H1 (cell line): ENCODE measurements at regions not wholly inside any gene's neighbourhood (a gene's known extent, or its start where the extent isn't known, plus 50 kb on each side); places are given as distances from the start of the nearest gene placed in this dataset.

Experiments used
- CTCF ChIA-PET: fragments of 300-600 bp; sonication (Branson Sonifier 250); formaldehyde crosslinking; loops from one replicate; lab custom pipeline; 2021; ENCODE audit not compliant: partially characterized antibody; lab: Charles Lee
- POLR2A ChIA-PET: fragments of 300-600 bp; sonication (Branson Sonifier 250); formaldehyde crosslinking; loops from one replicate; lab custom pipeline; 2021; ENCODE audit warnings: inconsistent platforms; ENCODE audit not compliant: partially characterized antibody; lab: Charles Lee
- DNase-seq, 2 experiments: peaks; one replicate each; pipeline versions ENCODE4 v3.0.0 to v3.0.0-alpha.2; 2010 to 2022; ENCODE audit warnings: low spot score in 2 of 2, low read depth in 1 of 2, mixed read lengths in 1 of 2
- FAIRE-seq: peaks from 2 replicates; lab custom pipeline; 2011; peaks lifted over from hg19 to GRCh38; lab: Jason Lieb, UNC
- H2AFZ ChIP-seq: 2 replicates; pipeline ENCODE4 v1.8.1; 2012; ENCODE audit warnings: low read length, inconsistent platforms
- H2AK5ac ChIP-seq: 2 replicates; pipeline ENCODE4 v1.6.1; 2013; ENCODE audit warnings: low read depth, low read length
- H2BK120ac ChIP-seq: replicated peaks from 2 replicates; pipeline ENCODE3; 2013; ENCODE audit warnings: low read depth, low read length, inconsistent platforms
- H2BK12ac ChIP-seq: 2 replicates; pipeline ENCODE4 v1.6.1; 2013; ENCODE audit warnings: low read depth, low read length
- H2BK15ac ChIP-seq: 2 replicates; pipeline ENCODE4 v1.6.1; 2013; ENCODE audit warnings: low read length
- H2BK20ac ChIP-seq: 2 replicates; pipeline ENCODE4 v1.6.1; 2013; ENCODE audit warnings: low read length
- H2BK5ac ChIP-seq: 2 replicates; pipeline ENCODE4 v1.6.1; 2013; ENCODE audit warnings: low read depth, low read length
- H3K14ac ChIP-seq: 2 replicates; pipeline ENCODE4 v1.6.1; 2013; ENCODE audit warnings: inconsistent platforms; ENCODE audit not compliant: insufficient read length
- H3K18ac ChIP-seq: 2 replicates; pipeline ENCODE4 v1.6.1; 2013; ENCODE audit warnings: low read length; ENCODE audit errors: extremely low read depth
- H3K23ac ChIP-seq: 2 replicates; pipeline ENCODE4 v1.6.1; 2013; ENCODE audit warnings: inconsistent platforms; ENCODE audit not compliant: insufficient read length
- H3K23me2 ChIP-seq: 2 replicates; pipeline ENCODE4 v1.6.1; 2013; ENCODE audit warnings: low read depth, low read length
- H3K27ac ChIP-seq: 2 replicates; pipeline ENCODE4 v1.6.1; 2011; ENCODE audit warnings: low read depth, low read length, inconsistent platforms
- H3K27me3 ChIP-seq, 4 experiments: replicated peaks in 1 of 4; 1 replicate in 1 of 4; 2 replicates in 3 of 4; pipeline versions ENCODE4 v1.6.1 to v1.8.1; 2011 to 2013; ENCODE audit warnings: low read length in 3 of 4, mild to moderate bottlenecking in 3 of 4, inconsistent platforms in 2 of 4, mixed read lengths in 2 of 4, moderate library complexity in 1 of 4; ENCODE audit not compliant: control insufficient read depth in 3 of 4, insufficient read depth in 3 of 4; ENCODE audit errors: extremely low read depth in 1 of 4
- H3K36me3 ChIP-seq, 4 experiments: 2 replicates each; pipeline versions ENCODE4 v1.6.1 to v1.8.1; 2011 to 2013; ENCODE audit warnings: mild to moderate bottlenecking in 4 of 4, low read length in 3 of 4, moderate library complexity in 2 of 4, control low read depth in 1 of 4, inconsistent platforms in 1 of 4; ENCODE audit not compliant: insufficient read depth in 4 of 4, control insufficient read depth in 2 of 4
- H3K4ac ChIP-seq: replicated peaks from 2 replicates; pipeline ENCODE3; 2013; ENCODE audit warnings: low read length, low read depth, mixed read lengths, inconsistent platforms; ENCODE audit not compliant: insufficient read length
- H3K4me1 ChIP-seq, 4 experiments: replicated peaks in 1 of 4; 1 replicate in 1 of 4; 2 replicates in 3 of 4; pipeline versions ENCODE4 v1.6.1 to v1.8.1; 2011 to 2013; ENCODE audit warnings: low read length in 3 of 4, inconsistent platforms in 2 of 4, mixed read lengths in 1 of 4; ENCODE audit not compliant: insufficient read depth in 4 of 4, control insufficient read depth in 3 of 4
- H3K4me2 ChIP-seq, 2 experiments: 2 replicates each; pipeline versions ENCODE4 v1.6.1 to v1.8.1; 2011 to 2013; ENCODE audit warnings: low read depth in 2 of 2, low read length in 2 of 2, control low read depth in 1 of 2, inconsistent platforms in 1 of 2, mild to moderate bottlenecking in 1 of 2; ENCODE audit not compliant: insufficient read depth in 1 of 2
- H3K4me3 ChIP-seq, 4 experiments: fragments of 200-600, 300-600 bp in 1 of 4; sonication (generic), shearing (Covaris generic), sonication (Bioruptor Twin) in 1 of 4; 2 replicates each; pipeline versions ENCODE4 v1.5.1 to v1.8.1; 2011 to 2016; ENCODE audit warnings: low read length in 4 of 4, low read depth in 3 of 4, control low read depth in 2 of 4, inconsistent platforms in 2 of 4, mild to moderate bottlenecking in 2 of 4, mixed read lengths in 1 of 4, moderate library complexity in 1 of 4; ENCODE audit not compliant: insufficient read depth in 2 of 4; ENCODE audit errors: extremely low read depth in 1 of 4
- H3K56ac ChIP-seq: replicated peaks from 2 replicates; pipeline ENCODE3; 2013; ENCODE audit warnings: low read depth, mild to moderate bottlenecking, mixed read lengths, low read length, inconsistent platforms; ENCODE audit not compliant: insufficient read length
- H3K79me1 ChIP-seq: 2 replicates; pipeline ENCODE4 v1.6.1; 2013; ENCODE audit warnings: low read depth, low read length, control low read depth
- H3K79me2 ChIP-seq, 2 experiments: 2 replicates each; pipeline versions ENCODE4 v1.6.1 to v1.8.1; 2012 to 2013; ENCODE audit warnings: low read length in 2 of 2, mild to moderate bottlenecking in 2 of 2, inconsistent platforms in 1 of 2; ENCODE audit not compliant: insufficient read depth in 2 of 2, control insufficient read depth in 1 of 2
- H3K9ac ChIP-seq, 4 experiments: replicated peaks in 1 of 4; 1 replicate in 1 of 4; 2 replicates in 3 of 4; pipeline versions ENCODE4 v1.6.1 to v1.8.1; 2011 to 2013; ENCODE audit warnings: low read depth in 3 of 4, low read length in 3 of 4, control low read depth in 2 of 4, mild to moderate bottlenecking in 2 of 4, moderate library complexity in 2 of 4, inconsistent platforms in 1 of 4; ENCODE audit errors: extremely low read depth in 1 of 4
- H3K9me3 ChIP-seq, 2 experiments: 2 replicates each; pipeline versions ENCODE4 v1.6.1 to v1.8.1; 2012 to 2013; ENCODE audit warnings: mild to moderate bottlenecking in 2 of 2, moderate library complexity in 2 of 2, control low read depth in 1 of 2, inconsistent platforms in 1 of 2, low read depth in 1 of 2, low read length in 1 of 2, mixed read lengths in 1 of 2; ENCODE audit not compliant: insufficient read depth in 2 of 2
- H4K20me1 ChIP-seq, 2 experiments: replicated peaks in 1 of 2; 2 replicates each; pipeline versions ENCODE3 to v1.8.1; 2011 to 2013; ENCODE audit warnings: inconsistent platforms in 2 of 2, low read length in 2 of 2, mild to moderate bottlenecking in 1 of 2; ENCODE audit not compliant: insufficient read depth in 2 of 2, control insufficient read depth in 1 of 2
- H4K5ac ChIP-seq: 2 replicates; pipeline ENCODE4 v1.6.1; 2013; ENCODE audit warnings: low read length, low read depth, mixed read lengths, inconsistent platforms; ENCODE audit not compliant: insufficient read length
- H4K8ac ChIP-seq: 2 replicates; pipeline ENCODE4 v1.8.0; 2013; ENCODE audit warnings: mild to moderate bottlenecking, moderate library complexity, low read length, inconsistent platforms; ENCODE audit not compliant: insufficient read depth; ENCODE audit errors: extremely low read depth
- H4K91ac ChIP-seq: replicated peaks from 2 replicates; pipeline ENCODE3; 2013; ENCODE audit warnings: low read length, mixed read lengths, inconsistent platforms; ENCODE audit not compliant: insufficient read length
- ATF2 ChIP-seq: IDR thresholded peaks from 2 replicates; pipeline ENCODE4 v1.6.1; 2012; ENCODE audit warnings: low read length, inconsistent platforms
- ATF3 ChIP-seq: IDR thresholded peaks from 2 replicates; pipeline ENCODE4 v1.6.1; 2011; ENCODE audit warnings: low read depth, mild to moderate bottlenecking, low read length; ENCODE audit not compliant: insufficient read depth
- EP300 ChIP-seq, 2 experiments: IDR thresholded peaks; 1 replicate in 1 of 2; 2 replicates in 1 of 2; pipeline ENCODE4 v1.6.1; 2011 to 2012; ENCODE audit warnings: low read depth in 2 of 2, low read length in 2 of 2, mild to moderate bottlenecking in 2 of 2, borderline replicate concordance in 1 of 2, inconsistent platforms in 1 of 2, moderate library complexity in 1 of 2
- NRF1 ChIP-seq: IDR thresholded peaks from 2 replicates; pipeline ENCODE4 v1.6.1; 2011; ENCODE audit warnings: mild to moderate bottlenecking, low read depth, low read length, improper control_type of control experiment
- RAD21 ChIP-seq, 2 experiments: IDR thresholded peaks in 1 of 2; conservative IDR thresholded peaks in 1 of 2; 2 replicates each; pipeline ENCODE4 v1.6.1; 2011; ENCODE audit warnings: low read depth in 2 of 2, low read length in 2 of 2, improper control_type of control experiment in 1 of 2, inconsistent platforms in 1 of 2, mild to moderate bottlenecking in 1 of 2, moderate library complexity in 1 of 2
- WGBS, 2 experiments: shearing (Covaris generic) in 1 of 2; methylation state at CpG; one replicate each; pipeline versions ENCODE4 v1.1.6 to v1.1.7; 2013 to 2015; ENCODE audit warnings: low lambda C conversion rate in 2 of 2, mixed read lengths in 2 of 2, inconsistent platforms in 1 of 2, low coverage in 1 of 2, missing lambda C conversion rate in 1 of 2; ENCODE audit not compliant: insufficient replicate concordance in 2 of 2, insufficient coverage in 1 of 2, insufficient read length in 1 of 2; ENCODE audit errors: extremely low coverage in 1 of 2, missing lambda C conversion rate in 1 of 2; 5-methylcytosine and 5-hydroxymethylcytosine counted together

- H3K4me2 ChIP-seq, result no peak overlapping the region
- no peak overlapping the region for H3K18ac ChIP-seq
- H3K79me2 ChIP-seq, result no peaks in the 10 kb centered on the region
- H2BK120ac ChIP-seq, result no peak overlapping the region
- H2AFZ ChIP-seq, result no peak overlapping the region
- no peak overlapping the region for H3K14ac ChIP-seq
- no peak overlapping the region for H2BK5ac ChIP-seq
- H3K23me2 ChIP-seq, result no peaks in the 10 kb centered on the region
- CTCF ChIA-PET, result no interaction called here
- H4K8ac ChIP-seq, result no peak overlapping the region
- H3K27ac ChIP-seq, result no peak overlapping the region
- no peak overlapping the region for H3K23ac ChIP-seq
- POLR2A ChIA-PET, result no interaction called here
- DNase-seq (no peak), FAIRE-seq (no peak)
- H3K79me1 ChIP-seq, result no peaks in the 10 kb centered on the region
- no peak overlapping the region for H2BK20ac ChIP-seq
- H2BK12ac ChIP-seq, result no peak overlapping the region
- no peak overlapping the region for H2BK15ac ChIP-seq
- no peaks in the 10 kb centered on the region for H3K36me3 ChIP-seq
- no peak overlapping the region for H3K56ac ChIP-seq
- 95% methylated on average over 1 of the region's 1 CpG; no CpG with 5 or more reads in 1 of the 2 experiments for WGBS, 2 experiments
- H3K27me3 ChIP-seq, result no peaks in the 10 kb centered on the region
- H3K4ac ChIP-seq, result no peak overlapping the region
- no peak overlapping the region for H2AK5ac ChIP-seq
- peaks cover 0 to under 1% (median 0%) of the 10 kb centered on the region in 4 experiments; a peak in 1 of 7 replicates for H3K4me1 ChIP-seq
- no peak overlapping the region for H3K4me3 ChIP-seq
- TF ChIP-seq ATF2, result no peak
- no peak for TF ChIP-seq NRF1
- no peak for TF ChIP-seq EP300 (IDR thresholded peaks at IDR 0.05; ENCODE audit: borderline replicate concordance in 1 of 2, low read depth in 2 of 2, low read length in 2 of 2)
- no peak for TF ChIP-seq RAD21 (IDR thresholded peaks at IDR 0.05 in 1 of 2, conservative IDR thresholded peaks at IDR 0.05 in 1 of 2; ENCODE audit: low read depth in 2 of 2, low read length in 2 of 2)
- TF ChIP-seq ATF3, result no peak
- H3K9me3 ChIP-seq, result no peaks in the 10 kb centered on the region; a peak in 2 of 4 replicates
- no peak overlapping the region for H4K5ac ChIP-seq
- no peak overlapping the region for H3K9ac ChIP-seq
- no peaks in the 10 kb centered on the region for H4K20me1 ChIP-seq
- H4K91ac ChIP-seq, result no peak overlapping the region
Measured at GRCh38 chr21:20315042-20315441, 683.2 kb upstream of the NCAM2 start.
